ENCODE measurements at regions not wholly inside any gene's neighbourhood (a gene's known extent, or its start where the extent isn't known, plus 50 kb on each side); places are given as distances from the start of the nearest gene placed in this dataset.

DNA sequence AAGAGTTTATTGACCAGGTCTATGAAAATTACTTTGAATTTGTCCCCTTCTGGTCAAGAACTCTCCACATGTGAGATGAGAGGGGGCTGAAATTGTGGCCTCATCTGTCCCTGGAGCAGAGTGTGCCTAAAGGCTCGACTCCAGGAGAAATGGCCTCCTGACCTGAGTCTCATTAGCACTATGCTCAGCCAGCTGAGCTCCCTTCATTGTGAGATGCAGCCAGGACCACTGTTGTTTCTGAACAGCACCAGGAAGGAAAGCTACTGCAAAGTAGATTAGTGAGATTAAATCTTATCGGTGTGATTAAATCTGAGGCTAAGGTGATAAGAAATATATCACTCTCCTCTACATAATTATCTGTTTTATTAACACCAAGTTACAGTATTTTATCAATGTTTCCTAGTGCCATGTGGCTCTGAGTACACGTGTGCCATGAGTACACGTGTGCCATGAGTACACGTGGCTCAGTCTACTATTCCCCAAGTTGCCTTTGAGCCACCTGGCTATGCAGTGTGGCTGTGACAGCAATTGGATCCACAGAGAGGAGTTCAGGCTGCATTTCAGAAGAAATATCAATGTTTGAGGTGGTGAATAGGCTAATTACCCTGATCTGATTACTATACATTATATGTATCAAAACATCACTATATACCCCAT is 126.9 kb downstream of the IPMK start:
- no peak for TF ChIP-seq ZFX (IDR thresholded peaks at IDR 0.05; ENCODE audit: borderline replicate concordance)
- TF ChIP-seq, protein P1, sequence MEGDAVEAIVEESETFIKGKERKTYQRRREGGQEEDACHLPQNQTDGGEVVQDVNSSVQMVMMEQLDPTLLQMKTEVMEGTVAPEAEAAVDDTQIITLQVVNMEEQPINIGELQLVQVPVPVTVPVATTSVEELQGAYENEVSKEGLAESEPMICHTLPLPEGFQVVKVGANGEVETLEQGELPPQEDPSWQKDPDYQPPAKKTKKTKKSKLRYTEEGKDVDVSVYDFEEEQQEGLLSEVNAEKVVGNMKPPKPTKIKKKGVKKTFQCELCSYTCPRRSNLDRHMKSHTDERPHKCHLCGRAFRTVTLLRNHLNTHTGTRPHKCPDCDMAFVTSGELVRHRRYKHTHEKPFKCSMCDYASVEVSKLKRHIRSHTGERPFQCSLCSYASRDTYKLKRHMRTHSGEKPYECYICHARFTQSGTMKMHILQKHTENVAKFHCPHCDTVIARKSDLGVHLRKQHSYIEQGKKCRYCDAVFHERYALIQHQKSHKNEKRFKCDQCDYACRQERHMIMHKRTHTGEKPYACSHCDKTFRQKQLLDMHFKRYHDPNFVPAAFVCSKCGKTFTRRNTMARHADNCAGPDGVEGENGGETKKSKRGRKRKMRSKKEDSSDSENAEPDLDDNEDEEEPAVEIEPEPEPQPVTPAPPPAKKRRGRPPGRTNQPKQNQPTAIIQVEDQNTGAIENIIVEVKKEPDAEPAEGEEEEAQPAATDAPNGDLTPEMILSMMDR (IDR thresholded peaks at IDR 0.05): no peak
- no peak overlapping the region for H3K27ac ChIP-seq

DNA sequence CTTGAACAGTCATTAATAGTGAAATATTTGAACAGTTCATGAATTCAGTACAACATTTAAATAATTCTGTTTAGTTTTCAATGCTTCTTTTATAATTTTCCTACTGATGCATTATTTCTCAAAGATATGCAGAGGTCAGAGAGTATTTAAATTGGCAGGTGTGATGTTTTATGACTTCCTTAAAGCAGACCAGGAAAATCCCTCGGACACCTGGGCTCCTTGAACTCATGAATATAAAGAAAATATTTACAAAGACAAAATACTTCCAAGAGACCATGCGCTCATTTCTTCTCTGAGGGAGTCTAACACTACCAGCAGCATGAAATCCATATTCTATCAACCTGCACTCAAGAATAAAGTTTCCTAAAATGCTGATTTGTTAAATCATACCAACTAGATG is 127.6 kb downstream of the IPMK start:
- TF ChIP-seq, protein P1 (IDR thresholded peaks at IDR 0.05): no peak
- TF ChIP-seq ZFX (IDR thresholded peaks at IDR 0.05; ENCODE audit: borderline replicate concordance): no peak
- H3K27ac ChIP-seq: no peak overlapping the region

DNA sequence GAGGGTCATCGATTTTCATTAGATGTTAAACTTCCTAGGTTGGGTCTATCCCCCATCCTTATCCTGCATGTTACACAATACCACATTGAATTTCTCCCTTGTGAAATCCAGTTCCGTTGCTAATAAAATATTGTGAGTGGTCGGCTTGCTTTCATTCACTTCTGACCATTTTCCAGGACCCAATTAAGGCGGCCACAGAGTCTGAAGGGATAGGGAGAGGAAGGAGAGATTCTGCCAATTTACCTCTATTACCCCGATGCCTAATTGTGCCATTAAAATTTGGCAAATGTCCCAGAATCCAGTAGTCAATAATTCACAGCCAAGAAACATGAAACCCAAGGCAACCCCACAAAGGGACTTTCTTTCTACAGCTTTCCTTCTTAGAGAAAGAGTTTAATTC is 129.9 kb downstream of the IPMK start:
- TF ChIP-seq, protein P1 (IDR thresholded peaks at IDR 0.05): no peak
- no peak for TF ChIP-seq ZFX (IDR thresholded peaks at IDR 0.05; ENCODE audit: borderline replicate concordance)

DNA sequence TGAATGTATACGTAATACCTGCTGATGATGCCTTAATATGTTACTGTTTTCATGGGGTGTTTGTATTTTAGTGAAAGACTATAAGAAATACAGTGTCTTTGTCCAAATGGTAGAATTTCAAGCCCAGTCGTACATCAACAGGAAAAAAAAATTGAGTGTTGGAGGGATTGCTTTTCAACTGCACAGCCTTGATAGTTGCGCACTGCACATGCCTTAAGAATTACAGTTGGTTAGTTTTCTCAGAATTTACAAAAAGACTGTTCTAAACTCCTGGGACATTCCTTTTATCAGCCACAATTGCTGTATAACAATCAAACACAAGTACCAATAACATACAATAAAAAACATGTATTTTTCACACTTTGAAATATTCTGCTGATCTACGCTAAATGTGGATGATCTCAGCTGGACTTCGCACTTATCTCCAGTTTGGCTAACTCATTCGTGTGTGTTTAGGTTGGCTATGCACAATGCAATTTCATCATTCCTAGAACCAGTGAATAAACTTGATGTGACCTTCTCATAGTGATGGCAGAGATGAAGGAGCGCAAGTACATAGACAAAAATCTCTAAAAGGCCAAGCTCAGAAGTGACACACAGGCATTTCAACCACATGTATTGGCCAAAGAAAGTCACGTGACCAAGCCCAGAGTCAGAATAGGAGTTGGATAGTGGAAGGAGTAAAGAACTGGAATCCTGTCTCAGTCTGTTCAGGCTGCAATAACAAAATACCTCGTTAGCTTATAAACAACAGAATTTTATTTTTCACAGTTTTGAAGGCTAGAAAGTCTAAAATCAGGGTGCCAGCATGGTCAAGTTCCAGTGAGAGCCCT is 152.3 kb downstream of the IPMK start:
- no peak for TF ChIP-seq ZFX (IDR thresholded peaks at IDR 0.05; ENCODE audit: borderline replicate concordance)
- TF ChIP-seq, protein P1 (IDR thresholded peaks at IDR 0.05): no peak
- H3K27ac ChIP-seq: no peak overlapping the region

More for the DNA sequence above, 129.9 kb downstream of the IPMK start:
- no peak overlapping the region for H3K27ac ChIP-seq

DNA sequence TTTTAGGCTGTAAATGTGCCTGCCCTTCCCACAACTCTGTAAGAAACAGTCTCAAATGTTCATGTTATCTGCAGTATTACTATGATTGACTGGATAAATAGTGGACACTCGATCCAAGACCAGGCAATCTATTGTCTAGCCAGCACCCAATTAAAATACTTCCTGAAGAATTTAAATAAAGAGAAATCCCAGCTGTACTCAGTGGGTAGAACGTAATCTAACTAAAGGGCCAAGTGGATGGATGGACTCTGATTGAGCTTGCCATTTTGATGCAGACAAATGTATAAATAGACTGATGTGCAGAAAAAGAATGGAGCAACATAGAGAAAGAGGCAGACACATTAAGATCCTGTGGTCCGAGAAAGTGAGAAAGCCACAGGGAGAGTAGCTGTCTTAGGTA is 158.0 kb downstream of the IPMK start:
- no peak overlapping the region for H3K27ac ChIP-seq
- TF ChIP-seq, protein P1 (IDR thresholded peaks at IDR 0.05): no peak
- TF ChIP-seq ZFX (IDR thresholded peaks at IDR 0.05; ENCODE audit: borderline replicate concordance): no peak

DNA sequence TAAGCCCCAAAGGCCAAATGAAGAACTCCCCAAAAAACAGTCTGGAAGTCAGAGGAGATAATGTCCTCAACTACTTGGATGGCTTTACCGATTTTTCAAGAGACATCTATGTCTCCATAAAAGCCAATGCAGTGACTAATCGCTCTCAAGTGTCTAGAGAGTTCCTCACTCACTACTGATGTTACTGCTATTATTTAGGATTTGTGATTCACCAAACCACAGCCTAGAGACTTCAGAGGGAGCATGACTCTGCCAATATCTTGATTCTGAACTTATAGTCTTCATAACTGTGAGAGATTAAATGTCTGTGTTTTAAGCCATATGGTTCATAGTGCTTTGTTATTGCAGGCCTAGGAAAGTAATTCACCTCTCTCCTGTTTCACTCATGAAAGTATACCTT is 160.2 kb downstream of the IPMK start:
- no peak overlapping the region for H3K27ac ChIP-seq
- TF ChIP-seq, protein P1 (IDR thresholded peaks at IDR 0.05): no peak
- TF ChIP-seq ZFX (IDR thresholded peaks at IDR 0.05; ENCODE audit: borderline replicate concordance): no peak

All from 22Rv1 (cell line).